Naive B cell (primary cell): ENCODE measurements at regions not wholly inside any gene's neighbourhood (a gene's known extent, or its start where the extent isn't known, plus 50 kb on each side); places are given as distances from the start of the nearest gene placed in this dataset.

Experiments
- ATAC-seq, 2 donors: fragments of 150-1000 bp; cut with Tn5 transposase; 2 replicates each; pipeline ENCODE4 v1.10.0; 2021; ENCODE audit warnings: low read depth in 2 of 2, mild to moderate bottlenecking in 2 of 2, moderate library complexity in 2 of 2
- DNase-seq: peaks from one replicate; pipeline ENCODE4 v3.0.0; 2022
- H3K27ac Mint-ChIP-seq, 6 donors: one replicate each; pipeline ENCODE4 v1.8.0; 2020 to 2022; ENCODE audit warnings: mild to moderate bottlenecking in 6 of 6, mixed read lengths in 6 of 6, moderate library complexity in 5 of 6, inconsistent platforms in 2 of 6
- H3K27me3 Mint-ChIP-seq, 3 donors: one replicate each; pipeline ENCODE4 v1.8.0; 2021 to 2022; ENCODE audit warnings: mixed read lengths in 3 of 3, mild to moderate bottlenecking in 1 of 3
- H3K36me3 Mint-ChIP-seq, 2 donors: one replicate each; pipeline ENCODE4 v1.8.0; 2020 to 2022; ENCODE audit warnings: mixed read lengths in 2 of 2, inconsistent platforms in 1 of 2, mild to moderate bottlenecking in 1 of 2
- H3K4me1 Mint-ChIP-seq, 3 donors: one replicate each; pipeline ENCODE4 v1.8.0; 2020 to 2022; ENCODE audit warnings: mixed read lengths in 3 of 3, inconsistent platforms in 1 of 3, mild to moderate bottlenecking in 1 of 3, moderate library complexity in 1 of 3
- H3K4me3 Mint-ChIP-seq, 8 donors: one replicate each; pipeline ENCODE4 v1.8.0; 2020 to 2022; ENCODE audit warnings: mild to moderate bottlenecking in 8 of 8, mixed read lengths in 8 of 8, moderate library complexity in 8 of 8, inconsistent platforms in 2 of 8
- H3K9me3 Mint-ChIP-seq, 7 donors: one replicate each; pipeline ENCODE4 v1.8.0; 2020 to 2022; ENCODE audit warnings: mixed read lengths in 7 of 7, mild to moderate bottlenecking in 5 of 7, inconsistent platforms in 2 of 7, moderate library complexity in 1 of 7

GRCh38 chr12:119245904-119246494 is 67.3 kb downstream of the HSPB8 start:
- Mint-ChIP-seq H3K36me3 (no peaks in the 10 kb centered on the region), H3K4me3 (no peak overlapping the region), H3K27ac (no peak overlapping the region), H3K9me3 (peaks cover 0 to 15% (median 2%) of the 10 kb centered on the region in 7 donors), H3K27me3 (peaks cover 3 to 8% (median 4%) of the 10 kb centered on the region in 3 donors), H3K4me1 (no peaks in the 10 kb centered on the region)
- ATAC-seq = no peak
- no peak for DNase-seq

- Mint-ChIP-seq H3K4me3 (no peak overlapping the region), H3K36me3 (no peaks in the 10 kb centered on the region), H3K27me3 (peaks cover 0 to 8% (median 4%) of the 10 kb centered on the region in 3 donors), H3K27ac (peak overlapping the region in 1 of 6 donors; percentile 39), H3K4me1 (no peaks in the 10 kb centered on the region), H3K9me3 (peaks cover 0 to 15% (median 2%) of the 10 kb centered on the region in 7 donors)
- DNase-seq = no peak
- no peak for ATAC-seq
Measured at GRCh38 chr12:119247007-119247719, 68.4 kb downstream of the HSPB8 start.

GRCh38 chr12:119247720-119248043 is 69.0 kb downstream of the HSPB8 start:
- H3K36me3 Mint-ChIP-seq = no peaks in the 10 kb centered on the region
- no peak overlapping the region for H3K27ac Mint-ChIP-seq
- H3K4me1 Mint-ChIP-seq = no peaks in the 10 kb centered on the region
- no peak overlapping the region for H3K4me3 Mint-ChIP-seq
- H3K27me3 Mint-ChIP-seq = peaks cover 0 to 8% (median 4%) of the 10 kb centered on the region in 3 donors
- DNase-seq = no peak
- peaks cover 0 to 15% (median 2%) of the 10 kb centered on the region in 7 donors for H3K9me3 Mint-ChIP-seq
- no peak for ATAC-seq

GRCh38 chr12:119249383-119250155 is 70.8 kb downstream of the HSPB8 start:
- H3K4me3 Mint-ChIP-seq = no peak overlapping the region
- no peak overlapping the region for H3K27ac Mint-ChIP-seq
- no peaks in the 10 kb centered on the region for H3K36me3 Mint-ChIP-seq
- peaks cover 0 to 16% (median 4%) of the 10 kb centered on the region in 3 donors for H3K27me3 Mint-ChIP-seq
- H3K4me1 Mint-ChIP-seq = no peaks in the 10 kb centered on the region
- ATAC-seq (no peak), DNase-seq (no peak)
- peaks cover 0 to 10% (median 3%) of the 10 kb centered on the region in 7 donors for H3K9me3 Mint-ChIP-seq

GRCh38 chr12:119255314-119255713 is 76.6 kb downstream of the HSPB8 start:
- Mint-ChIP-seq H3K27me3 (peaks cover 8 to 37% (median 20%) of the 10 kb centered on the region in 3 donors), H3K36me3 (no peaks in the 10 kb centered on the region), H3K4me3 (no peak overlapping the region), H3K4me1 (no peaks in the 10 kb centered on the region), H3K9me3 (peaks cover 2 to 15% (median 4%) of the 10 kb centered on the region in 7 donors), H3K27ac (no peak overlapping the region)
- ATAC-seq = no peak
- DNase-seq = no peak

- H3K36me3 Mint-ChIP-seq = peaks cover 0 to 4% of the 10 kb centered on the region in 2 donors
- DNase-seq = no peak
- peaks cover 3 to 26% (median 13%) of the 10 kb centered on the region in 7 donors for H3K9me3 Mint-ChIP-seq
- no peak for ATAC-seq
- peaks cover 8 to 45% (median 20%) of the 10 kb centered on the region in 3 donors for H3K27me3 Mint-ChIP-seq
- H3K4me1 Mint-ChIP-seq = no peaks in the 10 kb centered on the region
- no peak overlapping the region for H3K4me3 Mint-ChIP-seq
- no peak overlapping the region for H3K27ac Mint-ChIP-seq
Measured at GRCh38 chr12:119258149-119258548, 76.4 kb upstream of the CCDC60 start.

GRCh38 chr12:119258556-119258955 is 76.0 kb upstream of the CCDC60 start:
- ATAC-seq (no peak), DNase-seq (no peak)
- Mint-ChIP-seq H3K9me3 (peaks cover 4 to 29% (median 11%) of the 10 kb centered on the region in 7 donors), H3K27ac (no peak overlapping the region), H3K27me3 (peaks cover 8 to 41% (median 20%) of the 10 kb centered on the region in 3 donors), H3K4me3 (no peak overlapping the region), H3K36me3 (peaks cover 0 to 8% of the 10 kb centered on the region in 2 donors), H3K4me1 (no peaks in the 10 kb centered on the region)

- H3K4me1 Mint-ChIP-seq = no peaks in the 10 kb centered on the region
- no peak overlapping the region for H3K4me3 Mint-ChIP-seq
- DNase-seq (no peak), ATAC-seq (no peak)
- H3K27me3 Mint-ChIP-seq = peaks cover 8 to 39% (median 20%) of the 10 kb centered on the region in 3 donors
- H3K27ac Mint-ChIP-seq = peak overlapping the region in 1 of 6 donors; percentile 67
- H3K36me3 Mint-ChIP-seq = peaks cover 0 to 8% of the 10 kb centered on the region in 2 donors
- H3K9me3 Mint-ChIP-seq = peaks cover 3 to 30% (median 10%) of the 10 kb centered on the region in 7 donors
Measured at GRCh38 chr12:119259484-119259883, 75.0 kb upstream of the CCDC60 start.

- Mint-ChIP-seq H3K27me3 (peaks cover 8 to 24% (median 14%) of the 10 kb centered on the region in 3 donors), H3K27ac (no peak overlapping the region), H3K4me3 (no peak overlapping the region), H3K36me3 (peaks cover 0 to 8% of the 10 kb centered on the region in 2 donors), H3K4me1 (no peaks in the 10 kb centered on the region), H3K9me3 (peaks cover 5 to 44% (median 15%) of the 10 kb centered on the region in 7 donors)
- DNase-seq (no peak), ATAC-seq (no peak)
Measured at GRCh38 chr12:119262388-119262787, 72.1 kb upstream of the CCDC60 start.

- DNase-seq (no peak), ATAC-seq (no peak)
- Mint-ChIP-seq H3K36me3 (peaks cover 0 to 8% of the 10 kb centered on the region in 2 donors), H3K4me3 (no peak overlapping the region), H3K27me3 (peaks cover 6 to 24% (median 7%) of the 10 kb centered on the region in 3 donors), H3K9me3 (peaks cover 10 to 51% (median 21%) of the 10 kb centered on the region in 7 donors), H3K27ac (no peak overlapping the region), H3K4me1 (no peaks in the 10 kb centered on the region)
Measured at GRCh38 chr12:119263466-119263865, 71.1 kb upstream of the CCDC60 start.

- Mint-ChIP-seq H3K9me3 (peaks cover 14 to 65% (median 22%) of the 10 kb centered on the region in 7 donors), H3K4me1 (no peaks in the 10 kb centered on the region), H3K4me3 (no peak overlapping the region), H3K27ac (no peak overlapping the region), H3K36me3 (peaks cover 0 to 8% of the 10 kb centered on the region in 2 donors), H3K27me3 (peaks cover 0 to 5% (median 4%) of the 10 kb centered on the region in 3 donors)
- no peak for ATAC-seq
- no peak for DNase-seq
Measured at GRCh38 chr12:119266963-119267362, 67.6 kb upstream of the CCDC60 start.

- peaks cover 0 to 25% (median 7%) of the 10 kb centered on the region in 7 donors for H3K9me3 Mint-ChIP-seq
- H3K27ac Mint-ChIP-seq = no peak overlapping the region
- no peak overlapping the region for H3K4me3 Mint-ChIP-seq
- no peak for ATAC-seq
- H3K36me3 Mint-ChIP-seq = no peaks in the 10 kb centered on the region
- peaks cover 4 to 8% (median 5%) of the 10 kb centered on the region in 3 donors for H3K27me3 Mint-ChIP-seq
- no peaks in the 10 kb centered on the region for H3K4me1 Mint-ChIP-seq
- no peak for DNase-seq
Measured at GRCh38 chr12:119274636-119275065, 59.9 kb upstream of the CCDC60 start.

- Mint-ChIP-seq H3K4me1 (no peaks in the 10 kb centered on the region), H3K9me3 (no peaks in the 10 kb centered on the region), H3K36me3 (no peaks in the 10 kb centered on the region), H3K4me3 (no peak overlapping the region), H3K27ac (no peak overlapping the region), H3K27me3 (peaks cover 0 to 4% (median 0%) of the 10 kb centered on the region in 3 donors)
- DNase-seq = no peak
- no peak for ATAC-seq
Measured at GRCh38 chr12:119283310-119283709, 51.2 kb upstream of the CCDC60 start.
